ENCODE measurements at regions not wholly inside any gene's neighbourhood (a gene's known extent, or its start where the extent isn't known, plus 50 kb on each side); places are given as distances from the start of the nearest gene placed in this dataset.

DNA sequence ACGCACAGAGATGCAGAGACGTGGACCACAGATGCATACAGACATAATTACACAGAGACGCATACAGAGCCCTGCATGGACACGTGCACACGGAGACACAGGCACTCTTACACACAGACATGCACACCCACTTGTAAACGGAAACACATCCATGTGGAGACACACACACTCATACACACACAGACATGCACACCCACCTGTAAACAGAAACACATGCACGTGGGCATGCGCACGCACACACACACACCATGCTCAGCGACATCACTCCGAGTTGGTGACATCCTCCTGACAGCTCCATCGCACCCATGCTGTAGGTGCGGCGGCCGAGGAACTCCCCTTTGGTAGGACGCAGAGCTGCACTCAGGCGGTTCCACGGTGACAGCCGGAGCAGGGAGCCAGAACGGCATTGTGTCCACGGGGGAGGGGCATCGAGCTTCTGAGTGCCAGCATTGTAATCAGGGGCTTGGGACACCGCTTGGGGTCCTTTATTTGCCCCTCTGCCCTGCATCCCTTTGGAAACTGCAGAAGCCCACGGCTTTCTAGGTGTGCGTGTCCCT, 233.5 kb downstream of the RBFOX3 start:
- TF ChIP-seq GATA2 (IDR thresholded peaks at IDR 0.05; ENCODE audit: low read depth, low read length), result no peak
- TF ChIP-seq GATA3 (IDR thresholded peaks at IDR 0.05; ENCODE audit: low read depth, low read length), result no peak

Measured in SH-SY5Y (cell line).